WTC11 (cell line): ENCODE measurements at regions not wholly inside any gene's neighbourhood (a gene's known extent, or its start where the extent isn't known, plus 50 kb on each side); places are given as distances from the start of the nearest gene placed in this dataset.

Source experiments
- SOX15 ChIP-seq: fragments of 250-450 bp; sonication (Bioruptor Pico); IDR thresholded peaks from 2 replicates; pipeline ENCODE4 v1.9.0; 2021; ENCODE audit warnings: mild to moderate bottlenecking
- TCF7 ChIP-seq: sonication (generic); formaldehyde crosslinking; IDR thresholded peaks from 2 replicates; pipeline ENCODE4 v1.8.0; 2022; ENCODE audit warnings: mild to moderate bottlenecking, low read depth, missing genetic modification reagents, moderate library complexity
- ZNF263 ChIP-seq: sonication (generic); formaldehyde crosslinking; IDR thresholded peaks from 2 replicates; pipeline ENCODE4 v1.8.1; 2022; ENCODE audit warnings: low read depth, mild to moderate bottlenecking, moderate library complexity, missing genetic modification reagents
- TF ChIP-seq, protein P1 (sequence below): fragments of 200-600 bp; IDR thresholded peaks from 2 replicates; pipeline ENCODE4 v1.8.0; 2022; ENCODE audit warnings: antibody characterized with exemption
- TF ChIP-seq, protein P2 (sequence below): sonication (generic); formaldehyde crosslinking; conservative IDR thresholded peaks from 2 replicates; pipeline ENCODE4 v1.8.1; 2022; ENCODE audit warnings: mild to moderate bottlenecking, missing genetic modification reagents
- TF ChIP-seq, protein P3 (sequence below): sonication (generic); formaldehyde crosslinking; IDR thresholded peaks from 2 replicates; pipeline ENCODE4 v1.8.0; 2022; ENCODE audit warnings: mild to moderate bottlenecking, missing genetic modification reagents
- TF ChIP-seq, protein P4 (sequence below): sonication (generic); formaldehyde crosslinking; IDR thresholded peaks from 2 replicates; pipeline ENCODE4 v1.8.1; 2023; ENCODE audit warnings: mild to moderate bottlenecking, missing genetic modification reagents, moderate library complexity
- TF ChIP-seq, protein P5 (sequence below): sonication (generic); formaldehyde crosslinking; IDR thresholded peaks from 2 replicates; pipeline ENCODE4 v1.8.0; 2022; ENCODE audit warnings: mild to moderate bottlenecking, missing genetic modification reagents
- TF ChIP-seq, protein P6 (sequence below): sonication (generic); formaldehyde crosslinking; IDR thresholded peaks from 2 replicates; pipeline ENCODE4 v1.8.0; 2022; ENCODE audit warnings: mild to moderate bottlenecking, missing genetic modification reagents
- TF ChIP-seq, protein P7 (sequence below): sonication (generic); formaldehyde crosslinking; IDR thresholded peaks from 2 replicates; pipeline ENCODE4 v1.8.1; 2022; ENCODE audit warnings: low read depth, mild to moderate bottlenecking, moderate library complexity, missing genetic modification reagents, borderline replicate concordance
- TF ChIP-seq, protein P8 (sequence below): sonication (generic); formaldehyde crosslinking; conservative IDR thresholded peaks from 2 replicates; pipeline ENCODE4 v1.8.1; 2023; ENCODE audit warnings: mild to moderate bottlenecking, low read depth, missing genetic modification reagents, moderate library complexity

DNA sequence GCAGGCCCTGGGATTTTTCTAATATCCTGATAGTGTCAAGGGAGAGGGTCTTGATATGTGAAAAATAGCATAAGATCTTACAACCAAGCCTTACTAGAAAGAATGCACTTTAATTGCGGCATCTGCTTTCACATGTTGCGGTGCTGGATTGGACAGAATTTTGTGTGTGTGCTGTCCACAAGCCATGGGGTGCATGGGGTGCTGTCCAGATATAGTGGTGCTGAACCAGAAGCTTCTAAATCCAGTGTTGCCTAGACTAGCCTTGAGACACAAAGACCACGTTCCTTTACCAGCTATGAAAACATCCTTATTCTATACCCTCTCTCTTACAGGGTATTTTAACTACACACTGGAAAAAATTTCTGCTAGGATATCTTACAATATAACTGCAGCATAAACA lies 244.0 kb downstream of the TMEM114 start:
- TF ChIP-seq, protein P1, sequence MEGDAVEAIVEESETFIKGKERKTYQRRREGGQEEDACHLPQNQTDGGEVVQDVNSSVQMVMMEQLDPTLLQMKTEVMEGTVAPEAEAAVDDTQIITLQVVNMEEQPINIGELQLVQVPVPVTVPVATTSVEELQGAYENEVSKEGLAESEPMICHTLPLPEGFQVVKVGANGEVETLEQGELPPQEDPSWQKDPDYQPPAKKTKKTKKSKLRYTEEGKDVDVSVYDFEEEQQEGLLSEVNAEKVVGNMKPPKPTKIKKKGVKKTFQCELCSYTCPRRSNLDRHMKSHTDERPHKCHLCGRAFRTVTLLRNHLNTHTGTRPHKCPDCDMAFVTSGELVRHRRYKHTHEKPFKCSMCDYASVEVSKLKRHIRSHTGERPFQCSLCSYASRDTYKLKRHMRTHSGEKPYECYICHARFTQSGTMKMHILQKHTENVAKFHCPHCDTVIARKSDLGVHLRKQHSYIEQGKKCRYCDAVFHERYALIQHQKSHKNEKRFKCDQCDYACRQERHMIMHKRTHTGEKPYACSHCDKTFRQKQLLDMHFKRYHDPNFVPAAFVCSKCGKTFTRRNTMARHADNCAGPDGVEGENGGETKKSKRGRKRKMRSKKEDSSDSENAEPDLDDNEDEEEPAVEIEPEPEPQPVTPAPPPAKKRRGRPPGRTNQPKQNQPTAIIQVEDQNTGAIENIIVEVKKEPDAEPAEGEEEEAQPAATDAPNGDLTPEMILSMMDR = no peak
- TF ChIP-seq, protein P2, sequence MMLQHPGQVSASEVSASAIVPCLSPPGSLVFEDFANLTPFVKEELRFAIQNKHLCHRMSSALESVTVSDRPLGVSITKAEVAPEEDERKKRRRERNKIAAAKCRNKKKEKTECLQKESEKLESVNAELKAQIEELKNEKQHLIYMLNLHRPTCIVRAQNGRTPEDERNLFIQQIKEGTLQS (CRISPR knock-in tag) = no peak
- TF ChIP-seq, protein P3, sequence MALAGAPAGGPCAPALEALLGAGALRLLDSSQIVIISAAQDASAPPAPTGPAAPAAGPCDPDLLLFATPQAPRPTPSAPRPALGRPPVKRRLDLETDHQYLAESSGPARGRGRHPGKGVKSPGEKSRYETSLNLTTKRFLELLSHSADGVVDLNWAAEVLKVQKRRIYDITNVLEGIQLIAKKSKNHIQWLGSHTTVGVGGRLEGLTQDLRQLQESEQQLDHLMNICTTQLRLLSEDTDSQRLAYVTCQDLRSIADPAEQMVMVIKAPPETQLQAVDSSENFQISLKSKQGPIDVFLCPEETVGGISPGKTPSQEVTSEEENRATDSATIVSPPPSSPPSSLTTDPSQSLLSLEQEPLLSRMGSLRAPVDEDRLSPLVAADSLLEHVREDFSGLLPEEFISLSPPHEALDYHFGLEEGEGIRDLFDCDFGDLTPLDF (CRISPR knock-in tag) = no peak
- TF ChIP-seq, protein P4, sequence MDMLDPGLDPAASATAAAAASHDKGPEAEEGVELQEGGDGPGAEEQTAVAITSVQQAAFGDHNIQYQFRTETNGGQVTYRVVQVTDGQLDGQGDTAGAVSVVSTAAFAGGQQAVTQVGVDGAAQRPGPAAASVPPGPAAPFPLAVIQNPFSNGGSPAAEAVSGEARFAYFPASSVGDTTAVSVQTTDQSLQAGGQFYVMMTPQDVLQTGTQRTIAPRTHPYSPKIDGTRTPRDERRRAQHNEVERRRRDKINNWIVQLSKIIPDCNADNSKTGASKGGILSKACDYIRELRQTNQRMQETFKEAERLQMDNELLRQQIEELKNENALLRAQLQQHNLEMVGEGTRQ = no peak
- no peak for TF ChIP-seq ZNF263 (CRISPR knock-in tag)
- TF ChIP-seq, protein P5, sequence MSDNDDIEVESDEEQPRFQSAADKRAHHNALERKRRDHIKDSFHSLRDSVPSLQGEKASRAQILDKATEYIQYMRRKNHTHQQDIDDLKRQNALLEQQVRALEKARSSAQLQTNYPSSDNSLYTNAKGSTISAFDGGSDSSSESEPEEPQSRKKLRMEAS (CRISPR knock-in tag) = no peak
- TF ChIP-seq, protein P6, sequence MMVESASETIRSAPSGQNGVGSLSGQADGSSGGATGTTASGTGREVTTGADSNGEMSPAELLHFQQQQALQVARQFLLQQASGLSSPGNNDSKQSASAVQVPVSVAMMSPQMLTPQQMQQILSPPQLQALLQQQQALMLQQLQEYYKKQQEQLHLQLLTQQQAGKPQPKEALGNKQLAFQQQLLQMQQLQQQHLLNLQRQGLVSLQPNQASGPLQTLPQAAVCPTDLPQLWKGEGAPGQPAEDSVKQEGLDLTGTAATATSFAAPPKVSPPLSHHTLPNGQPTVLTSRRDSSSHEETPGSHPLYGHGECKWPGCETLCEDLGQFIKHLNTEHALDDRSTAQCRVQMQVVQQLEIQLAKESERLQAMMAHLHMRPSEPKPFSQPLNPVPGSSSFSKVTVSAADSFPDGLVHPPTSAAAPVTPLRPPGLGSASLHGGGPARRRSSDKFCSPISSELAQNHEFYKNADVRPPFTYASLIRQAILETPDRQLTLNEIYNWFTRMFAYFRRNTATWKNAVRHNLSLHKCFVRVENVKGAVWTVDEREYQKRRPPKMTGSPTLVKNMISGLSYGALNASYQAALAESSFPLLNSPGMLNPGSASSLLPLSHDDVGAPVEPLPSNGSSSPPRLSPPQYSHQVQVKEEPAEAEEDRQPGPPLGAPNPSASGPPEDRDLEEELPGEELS (CRISPR knock-in tag) = no peak
- TF ChIP-seq, protein P7, sequence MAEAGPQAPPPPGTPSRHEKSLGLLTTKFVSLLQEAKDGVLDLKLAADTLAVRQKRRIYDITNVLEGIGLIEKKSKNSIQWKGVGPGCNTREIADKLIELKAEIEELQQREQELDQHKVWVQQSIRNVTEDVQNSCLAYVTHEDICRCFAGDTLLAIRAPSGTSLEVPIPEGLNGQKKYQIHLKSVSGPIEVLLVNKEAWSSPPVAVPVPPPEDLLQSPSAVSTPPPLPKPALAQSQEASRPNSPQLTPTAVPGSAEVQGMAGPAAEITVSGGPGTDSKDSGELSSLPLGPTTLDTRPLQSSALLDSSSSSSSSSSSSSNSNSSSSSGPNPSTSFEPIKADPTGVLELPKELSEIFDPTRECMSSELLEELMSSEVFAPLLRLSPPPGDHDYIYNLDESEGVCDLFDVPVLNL = no peak
- TF ChIP-seq, protein P8, sequence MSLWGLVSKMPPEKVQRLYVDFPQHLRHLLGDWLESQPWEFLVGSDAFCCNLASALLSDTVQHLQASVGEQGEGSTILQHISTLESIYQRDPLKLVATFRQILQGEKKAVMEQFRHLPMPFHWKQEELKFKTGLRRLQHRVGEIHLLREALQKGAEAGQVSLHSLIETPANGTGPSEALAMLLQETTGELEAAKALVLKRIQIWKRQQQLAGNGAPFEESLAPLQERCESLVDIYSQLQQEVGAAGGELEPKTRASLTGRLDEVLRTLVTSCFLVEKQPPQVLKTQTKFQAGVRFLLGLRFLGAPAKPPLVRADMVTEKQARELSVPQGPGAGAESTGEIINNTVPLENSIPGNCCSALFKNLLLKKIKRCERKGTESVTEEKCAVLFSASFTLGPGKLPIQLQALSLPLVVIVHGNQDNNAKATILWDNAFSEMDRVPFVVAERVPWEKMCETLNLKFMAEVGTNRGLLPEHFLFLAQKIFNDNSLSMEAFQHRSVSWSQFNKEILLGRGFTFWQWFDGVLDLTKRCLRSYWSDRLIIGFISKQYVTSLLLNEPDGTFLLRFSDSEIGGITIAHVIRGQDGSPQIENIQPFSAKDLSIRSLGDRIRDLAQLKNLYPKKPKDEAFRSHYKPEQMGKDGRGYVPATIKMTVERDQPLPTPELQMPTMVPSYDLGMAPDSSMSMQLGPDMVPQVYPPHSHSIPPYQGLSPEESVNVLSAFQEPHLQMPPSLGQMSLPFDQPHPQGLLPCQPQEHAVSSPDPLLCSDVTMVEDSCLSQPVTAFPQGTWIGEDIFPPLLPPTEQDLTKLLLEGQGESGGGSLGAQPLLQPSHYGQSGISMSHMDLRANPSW (CRISPR knock-in tag) = no peak
- no peak for TF ChIP-seq SOX15 (CRISPR knock-in tag)
- TF ChIP-seq TCF7 = no peak
